ENCODE measurements at regions not wholly inside any gene's neighbourhood (a gene's known extent, or its start where the extent isn't known, plus 50 kb on each side); places are given as distances from the start of the nearest gene placed in this dataset.

DNA sequence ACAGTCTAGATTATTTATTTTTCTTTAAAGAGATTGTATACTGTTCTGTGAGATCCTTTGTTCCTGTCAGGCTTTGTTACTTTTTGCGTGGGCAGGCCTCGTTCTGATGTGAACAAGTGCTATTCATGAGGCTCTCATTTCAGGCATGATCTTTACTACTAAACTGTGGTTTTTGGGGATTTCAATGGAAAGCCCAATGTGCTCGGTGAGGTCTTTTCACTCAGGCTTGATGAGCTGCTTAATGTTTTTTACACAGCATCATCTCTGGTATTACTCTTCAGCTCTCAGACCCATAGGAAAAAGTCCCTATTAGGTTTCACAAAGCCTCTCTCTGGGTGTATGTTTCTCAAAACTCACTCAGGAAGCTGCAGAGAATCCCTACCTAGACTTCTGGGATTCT, 419.4 kb downstream of the GPATCH2 start:
- Mint-ChIP-seq H3K27ac (no peak overlapping the region), H3K9me3 (peaks cover 2% of the 10 kb centered on the region), H3K4me3 (no peak overlapping the region), H3K4me1 (no peaks in the 10 kb centered on the region), H3K36me3 (ENCODE audit: low read depth) (no peaks in the 10 kb centered on the region), H3K27me3 (no peaks in the 10 kb centered on the region)
- intact Hi-C loops (cut with micrococcal nuclease), result no loop called here
- ChIA-PET POLR2A (no interaction called here), CTCF (no interaction called here)
- DNase-seq, result no peak
- TF ChIP-seq, protein P1, sequence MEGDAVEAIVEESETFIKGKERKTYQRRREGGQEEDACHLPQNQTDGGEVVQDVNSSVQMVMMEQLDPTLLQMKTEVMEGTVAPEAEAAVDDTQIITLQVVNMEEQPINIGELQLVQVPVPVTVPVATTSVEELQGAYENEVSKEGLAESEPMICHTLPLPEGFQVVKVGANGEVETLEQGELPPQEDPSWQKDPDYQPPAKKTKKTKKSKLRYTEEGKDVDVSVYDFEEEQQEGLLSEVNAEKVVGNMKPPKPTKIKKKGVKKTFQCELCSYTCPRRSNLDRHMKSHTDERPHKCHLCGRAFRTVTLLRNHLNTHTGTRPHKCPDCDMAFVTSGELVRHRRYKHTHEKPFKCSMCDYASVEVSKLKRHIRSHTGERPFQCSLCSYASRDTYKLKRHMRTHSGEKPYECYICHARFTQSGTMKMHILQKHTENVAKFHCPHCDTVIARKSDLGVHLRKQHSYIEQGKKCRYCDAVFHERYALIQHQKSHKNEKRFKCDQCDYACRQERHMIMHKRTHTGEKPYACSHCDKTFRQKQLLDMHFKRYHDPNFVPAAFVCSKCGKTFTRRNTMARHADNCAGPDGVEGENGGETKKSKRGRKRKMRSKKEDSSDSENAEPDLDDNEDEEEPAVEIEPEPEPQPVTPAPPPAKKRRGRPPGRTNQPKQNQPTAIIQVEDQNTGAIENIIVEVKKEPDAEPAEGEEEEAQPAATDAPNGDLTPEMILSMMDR (IDR thresholded peaks at IDR 0.05), result no peak
- no peak for ATAC-seq (ENCODE audit: low read depth)

DNA sequence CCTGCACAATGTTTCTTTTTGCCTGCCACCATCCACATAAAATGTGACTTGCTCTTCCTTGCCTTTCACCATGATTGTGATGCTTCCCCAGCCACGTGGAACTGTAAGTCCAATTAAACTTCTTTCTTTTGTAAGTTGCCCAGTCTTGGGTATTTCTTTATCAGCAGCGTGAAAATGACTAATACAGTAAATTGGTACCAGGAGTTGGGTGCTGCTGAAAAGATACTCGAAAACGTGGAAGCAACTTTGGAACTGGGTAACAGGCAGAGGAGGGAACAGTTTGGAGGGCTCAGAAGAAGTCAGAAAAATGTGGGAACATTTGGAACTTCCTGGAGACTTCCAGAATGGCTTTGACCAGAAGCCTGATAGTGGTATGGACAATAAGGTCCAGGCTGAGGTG, 425.3 kb downstream of the GPATCH2 start:
- intact Hi-C loops (cut with micrococcal nuclease), result no loop called here
- DNase-seq, result no peak
- TF ChIP-seq, protein P1 (IDR thresholded peaks at IDR 0.05), result no peak
- Mint-ChIP-seq H3K27ac (no peak overlapping the region), H3K4me1 (no peaks in the 10 kb centered on the region), H3K27me3 (no peaks in the 10 kb centered on the region), H3K9me3 (peaks cover 7% of the 10 kb centered on the region), H3K36me3 (ENCODE audit: low read depth) (no peaks in the 10 kb centered on the region), H3K4me3 (no peak overlapping the region)
- CTCF ChIA-PET, result no interaction called here
- ATAC-seq (ENCODE audit: low read depth), result no peak
- POLR2A ChIA-PET, result no interaction called here

DNA sequence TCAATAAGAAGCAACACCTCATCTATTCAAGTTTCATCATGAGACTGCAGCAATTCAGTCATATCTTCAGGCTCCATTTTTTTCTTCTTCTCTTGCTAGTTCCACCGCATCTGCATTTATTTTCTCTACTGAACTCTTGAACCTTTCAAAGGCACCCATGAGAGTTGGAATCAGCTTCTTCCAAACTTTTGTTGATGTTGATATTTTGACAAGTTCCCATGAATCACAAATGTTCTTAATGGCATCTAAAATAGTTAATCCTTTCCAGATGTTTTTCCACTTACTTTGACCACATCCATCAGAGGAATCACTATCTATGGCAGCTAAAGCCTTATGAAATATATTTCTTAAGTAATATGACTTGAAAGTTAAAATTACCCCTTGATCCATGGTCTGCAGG, 434.3 kb downstream of the GPATCH2 start:
- TF ChIP-seq, protein P1 (IDR thresholded peaks at IDR 0.05), result no peak
- DNase-seq (no peak), ATAC-seq (ENCODE audit: low read depth) (no peak)
- no peak overlapping the region for H3K27ac Mint-ChIP-seq
- POLR2A ChIA-PET, result no interaction called here
- CTCF ChIA-PET, result no interaction called here
- H3K9me3 Mint-ChIP-seq, result peaks cover 4% of the 10 kb centered on the region
- intact Hi-C loops (cut with micrococcal nuclease), result no loop called here
- H3K27me3 Mint-ChIP-seq, result no peaks in the 10 kb centered on the region
- H3K4me3 Mint-ChIP-seq, result no peak overlapping the region
- no peaks in the 10 kb centered on the region for H3K4me1 Mint-ChIP-seq
- H3K36me3 Mint-ChIP-seq (ENCODE audit: low read depth), result no peaks in the 10 kb centered on the region

DNA sequence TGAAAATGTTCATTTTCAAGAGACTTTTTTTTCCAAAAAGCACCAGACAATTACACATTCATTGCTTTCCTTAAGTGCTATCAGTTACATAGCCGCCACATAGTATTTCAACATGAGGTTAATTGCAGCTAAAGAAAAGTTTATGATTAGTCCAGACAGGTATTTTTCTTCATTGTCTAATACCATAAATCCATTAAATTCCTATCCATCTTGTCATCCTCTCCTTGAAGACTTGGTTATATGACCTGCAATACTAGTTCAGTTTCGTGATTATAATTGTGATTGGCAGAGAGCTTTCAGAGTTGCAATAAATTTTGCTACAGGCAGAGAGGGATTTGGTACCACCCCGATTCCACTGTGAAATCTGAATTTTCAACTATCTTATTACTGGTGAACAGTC, 437.7 kb downstream of the GPATCH2 start:
- intact Hi-C loops (cut with micrococcal nuclease), result no loop called here
- peaks cover 7% of the 10 kb centered on the region for H3K9me3 Mint-ChIP-seq
- H3K36me3 Mint-ChIP-seq (ENCODE audit: low read depth), result no peaks in the 10 kb centered on the region
- CTCF ChIA-PET, result no interaction called here
- ATAC-seq (ENCODE audit: low read depth), result no peak
- TF ChIP-seq, protein P1 (IDR thresholded peaks at IDR 0.05), result no peak
- H3K27ac Mint-ChIP-seq, result no peak overlapping the region
- no peaks in the 10 kb centered on the region for H3K27me3 Mint-ChIP-seq
- no peak for DNase-seq
- H3K4me3 Mint-ChIP-seq, result no peak overlapping the region
- H3K4me1 Mint-ChIP-seq, result no peaks in the 10 kb centered on the region
- POLR2A ChIA-PET, result no interaction called here

DNA sequence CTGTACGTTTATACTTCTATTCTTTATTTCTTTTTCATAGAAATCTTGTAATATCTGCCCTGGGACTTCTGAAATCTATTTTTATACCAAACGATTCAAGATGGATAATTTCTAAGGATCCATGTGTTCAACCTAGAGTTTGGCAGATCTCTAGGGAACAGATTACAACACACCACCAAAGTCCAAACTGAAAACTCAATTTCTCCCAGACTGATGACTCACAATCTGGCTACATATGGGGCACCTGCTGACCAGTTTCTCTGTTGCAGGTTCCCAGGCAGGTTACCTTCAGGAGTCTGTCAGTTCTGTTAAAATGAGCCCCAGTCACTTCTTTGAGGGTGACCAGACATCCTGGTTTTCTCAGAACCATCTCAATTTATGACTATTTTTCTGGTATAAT, 439.4 kb downstream of the GPATCH2 start:
- TF ChIP-seq, protein P1 (IDR thresholded peaks at IDR 0.05), result no peak
- Mint-ChIP-seq H3K4me1 (no peaks in the 10 kb centered on the region), H3K4me3 (no peak overlapping the region), H3K27ac (no peak overlapping the region), H3K36me3 (ENCODE audit: low read depth) (no peaks in the 10 kb centered on the region), H3K9me3 (peaks cover 7% of the 10 kb centered on the region), H3K27me3 (no peaks in the 10 kb centered on the region)
- ATAC-seq (ENCODE audit: low read depth) (no peak), DNase-seq (no peak)
- ChIA-PET POLR2A (no interaction called here), CTCF (no interaction called here)
- intact Hi-C loops (cut with micrococcal nuclease), result no loop called here

Data from activated B cell treated with CpG ODN at 0.5 μM for 24 hours (primary cell).